H1 (cell line): ENCODE measurements at regions not wholly inside any gene's neighbourhood (a gene's known extent, or its start where the extent isn't known, plus 50 kb on each side); places are given as distances from the start of the nearest gene placed in this dataset.

Experiments used
- TF ChIP-seq, protein P1 (sequence below): IDR thresholded peaks from 2 replicates; pipeline ENCODE4 v1.6.1; 2012; ENCODE audit warnings: inconsistent platforms

- TF ChIP-seq, protein P1, sequence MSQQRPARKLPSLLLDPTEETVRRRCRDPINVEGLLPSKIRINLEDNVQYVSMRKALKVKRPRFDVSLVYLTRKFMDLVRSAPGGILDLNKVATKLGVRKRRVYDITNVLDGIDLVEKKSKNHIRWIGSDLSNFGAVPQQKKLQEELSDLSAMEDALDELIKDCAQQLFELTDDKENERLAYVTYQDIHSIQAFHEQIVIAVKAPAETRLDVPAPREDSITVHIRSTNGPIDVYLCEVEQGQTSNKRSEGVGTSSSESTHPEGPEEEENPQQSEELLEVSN, result no peak
These were observed 84.9 kb upstream of the ST8SIA3 start (continued) for GRCh38 chr18:57267368-57267925.
